NCI-H82 (cell line): ENCODE measurements at regions not wholly inside any gene's neighbourhood (a gene's known extent, or its start where the extent isn't known, plus 50 kb on each side); places are given as distances from the start of the nearest gene placed in this dataset.

Source experiments
- DNase-seq: peaks from one replicate; lab custom pipeline; 2025; lab: John Stamatoyannopoulos, UW

- no peak for DNase-seq
These were observed 133.1 kb upstream of the CST7 start for GRCh38 chr20:24815931-24816330.

DNA sequence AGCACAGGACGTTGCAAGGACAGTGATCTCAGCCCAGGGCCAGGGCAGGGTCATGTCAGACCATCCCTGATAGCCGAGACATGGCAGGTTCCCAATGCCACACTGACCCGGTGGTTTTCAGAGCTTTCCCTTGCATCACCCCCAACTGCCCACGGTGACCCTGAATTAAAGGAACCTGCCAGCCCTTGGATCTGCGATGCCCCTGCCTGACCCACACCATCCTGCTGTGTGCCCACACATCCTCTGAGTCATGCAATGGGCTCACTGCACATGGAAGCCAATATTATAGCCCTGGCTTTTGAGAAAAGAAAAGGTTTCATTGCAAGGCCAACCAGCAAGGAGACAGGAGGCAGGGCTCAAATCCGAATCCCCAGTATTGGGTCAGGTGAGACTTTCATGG is 132.6 kb upstream of the CST7 start:
- no peak for DNase-seq

GRCh38 chr20:24816907-24817306 is 132.2 kb upstream of the CST7 start:
- DNase-seq, result no peak

- no peak for DNase-seq
These were observed 131.7 kb upstream of the CST7 start for GRCh38 chr20:24817351-24817750.

- DNase-seq, result no peak
These were observed 131.0 kb upstream of the CST7 start for GRCh38 chr20:24818056-24818455.

- no peak for DNase-seq
These were observed 129.6 kb upstream of the CST7 start for GRCh38 chr20:24819331-24819965.

- DNase-seq, result no peak
These were observed 128.7 kb upstream of the CST7 start for GRCh38 chr20:24820345-24820744.

- no peak for DNase-seq
These were observed 127.7 kb upstream of the CST7 start for GRCh38 chr20:24821391-24821790.

DNA sequence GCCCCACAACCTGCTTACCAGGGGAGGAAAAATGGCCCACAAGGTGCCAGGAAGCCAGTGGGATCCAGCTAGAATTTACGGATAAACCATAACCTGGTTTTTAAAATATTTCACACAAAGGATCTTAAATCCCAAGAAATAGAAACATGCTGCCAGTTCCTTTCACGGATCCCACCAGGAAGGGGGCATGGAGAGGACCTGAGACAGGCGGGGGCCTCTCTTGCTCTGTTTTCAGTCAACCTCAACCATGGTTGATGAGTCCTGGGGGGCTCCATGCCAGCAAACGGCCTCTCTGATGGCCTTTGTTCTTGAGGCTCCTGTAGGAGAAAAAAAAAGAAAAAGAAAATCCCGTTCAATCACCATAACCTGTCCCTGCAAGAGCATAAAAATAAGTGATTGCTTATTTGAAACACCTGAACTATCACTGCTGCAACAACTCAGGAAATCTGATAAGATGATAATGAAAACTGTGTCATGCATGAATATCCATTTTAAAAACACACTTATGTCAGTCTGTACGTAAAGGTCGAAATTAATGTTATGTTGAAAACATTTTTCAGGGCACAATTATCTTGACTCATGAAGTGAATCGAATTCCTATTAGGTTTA is 125.8 kb upstream of the CST7 start:
- no peak for DNase-seq

GRCh38 chr20:24823989-24824693 is 124.9 kb upstream of the CST7 start:
- DNase-seq, result no peak

DNA sequence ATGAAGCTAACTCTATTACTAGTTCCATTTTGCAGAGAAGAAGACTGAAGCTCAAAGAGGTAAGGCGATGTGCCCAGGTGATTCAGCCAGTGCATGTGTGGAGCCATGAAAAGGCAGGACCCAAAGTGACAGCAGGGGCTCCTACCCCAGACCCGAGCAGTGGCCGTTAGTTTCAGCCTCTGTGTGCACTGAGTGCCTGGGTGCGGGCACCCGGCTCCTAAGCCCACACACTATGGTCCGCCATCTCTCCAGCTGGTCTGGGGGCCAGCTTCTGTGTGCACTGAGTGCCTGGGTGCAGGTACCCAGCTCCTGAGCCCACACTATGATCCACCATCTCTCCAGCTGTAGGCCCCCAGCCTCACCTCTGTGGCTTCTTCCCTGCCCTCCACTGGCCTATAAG is 123.5 kb upstream of the CST7 start:
- DNase-seq, result no peak

GRCh38 chr20:24827603-24828295 is 121.3 kb upstream of the CST7 start:
- DNase-seq, result no peak

- no peak for DNase-seq
These were observed 119.9 kb upstream of the CST7 start for GRCh38 chr20:24828992-24829648.

GRCh38 chr20:24829649-24830370 is 119.3 kb upstream of the CST7 start:
- no peak for DNase-seq

GRCh38 chr20:24830649-24831048 is 118.4 kb upstream of the CST7 start:
- DNase-seq, result no peak

DNA sequence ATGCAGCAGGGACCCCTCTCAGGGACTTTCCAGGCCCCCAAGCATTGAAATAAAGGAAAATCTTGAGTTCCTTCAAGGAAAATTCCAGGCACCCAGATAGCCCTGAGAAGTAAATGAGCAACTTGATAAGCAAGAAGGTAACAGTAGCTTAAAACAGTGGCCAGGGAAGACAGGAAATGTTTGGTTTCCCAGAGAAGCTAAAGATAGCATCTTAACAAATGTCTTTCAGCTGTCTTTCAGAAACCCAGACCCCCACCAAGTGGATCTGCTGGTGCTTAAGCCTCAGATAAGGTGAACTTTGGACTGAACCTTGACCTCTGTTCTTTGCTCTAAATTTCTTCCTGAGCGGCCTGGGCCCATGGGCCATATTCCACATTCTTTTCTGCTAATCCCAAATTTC is 117.8 kb upstream of the CST7 start:
- DNase-seq, result no peak

DNA sequence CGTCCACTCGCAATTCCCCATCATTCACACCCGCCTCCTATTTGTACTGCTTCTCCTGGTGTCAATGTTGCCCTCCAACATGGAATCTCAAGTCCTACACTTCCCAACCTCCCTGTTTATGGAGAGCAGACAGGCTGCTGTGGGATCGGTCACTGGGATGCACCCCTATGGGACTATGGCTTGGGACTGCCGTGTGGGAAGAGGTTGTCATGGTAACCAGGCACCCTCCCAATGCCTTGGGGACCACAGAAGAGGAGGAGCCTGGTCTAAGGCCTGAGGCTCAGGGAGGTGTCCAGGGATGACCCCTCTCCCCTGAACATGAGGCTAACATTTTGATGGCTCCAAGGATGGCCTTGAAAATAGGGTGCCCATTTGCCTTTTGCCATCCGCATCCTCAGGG is 116.6 kb upstream of the CST7 start:
- no peak for DNase-seq

DNA sequence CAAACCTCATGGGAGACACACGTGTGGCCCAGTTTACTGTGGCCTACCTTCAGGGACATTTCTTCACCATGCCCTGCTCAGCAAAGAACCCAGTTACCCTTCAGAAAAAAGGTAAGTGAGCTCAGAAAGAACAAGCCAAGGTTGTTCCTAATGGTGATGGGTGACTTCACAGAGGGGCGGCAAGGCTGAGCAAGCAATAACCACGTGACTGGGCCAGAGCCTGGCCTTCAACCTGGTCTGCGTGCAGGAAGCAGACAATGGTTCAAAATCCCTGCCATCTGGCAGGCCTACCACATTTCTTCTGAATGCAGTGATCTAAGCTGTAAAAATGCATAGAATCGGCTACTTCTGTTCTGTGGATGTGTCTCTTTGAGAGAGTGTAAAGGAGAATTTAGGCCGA is 115.5 kb upstream of the CST7 start:
- DNase-seq, result no peak

DNA sequence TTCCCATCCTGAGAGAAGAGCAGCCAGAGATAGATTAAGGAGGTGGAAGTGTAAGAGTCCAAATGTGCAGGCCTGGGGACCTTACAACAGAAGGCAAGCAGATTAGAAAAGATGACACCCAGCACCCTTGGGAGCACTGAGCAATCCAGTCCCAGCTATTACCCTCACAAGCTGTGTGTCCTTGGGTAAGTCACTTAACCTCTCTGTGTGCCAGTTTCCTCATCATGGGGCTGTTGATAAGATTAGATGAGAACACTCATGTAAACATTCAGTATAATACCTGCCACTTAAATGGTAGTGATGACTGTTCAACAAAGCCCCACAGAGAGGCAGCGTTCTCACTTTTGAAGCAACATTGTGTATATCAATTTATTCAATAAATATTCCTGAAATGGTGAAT is 114.8 kb upstream of the CST7 start:
- no peak for DNase-seq

DNA sequence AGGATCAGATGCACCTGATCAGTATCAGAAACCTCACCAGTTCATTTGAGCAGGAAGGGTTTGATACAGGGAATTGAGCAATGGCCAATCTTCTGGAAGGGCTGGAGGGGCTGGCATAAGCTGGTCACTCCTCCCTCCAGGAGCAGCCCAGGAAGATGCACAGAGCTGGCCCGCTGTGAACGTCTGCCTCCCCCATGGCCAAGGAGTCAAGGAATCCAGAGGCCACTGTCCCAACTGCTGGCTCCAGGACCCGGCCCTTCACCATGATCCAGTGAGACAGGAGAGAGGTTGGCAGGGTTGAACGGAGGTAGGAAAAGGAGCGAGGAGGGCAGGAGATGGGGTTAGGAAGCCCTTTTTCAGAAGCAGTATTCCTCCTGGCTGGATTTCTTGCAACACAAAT is 113.9 kb upstream of the CST7 start:
- no peak for DNase-seq

GRCh38 chr20:24836041-24836533 is 113.0 kb upstream of the CST7 start:
- no peak for DNase-seq
